Activated CD4-positive, alpha-beta T cell treated with anti-CD3 and anti-CD28 coated beads, Interleukin-2, Interleukin-4, amounts not matched to agents 100 ng/mL and 50 ng/mL, durations not matched to agents 16 hours and 8 hours (primary cell): ENCODE measurements at regions not wholly inside any gene's neighbourhood (a gene's known extent, or its start where the extent isn't known, plus 50 kb on each side); places are given as distances from the start of the nearest gene placed in this dataset.
"Not testable (repeated sequence)": the region's sequence is repeated elsewhere in the genome, so short reads cannot be mapped to it uniquely, and the experiment has no call there.

Experiments used
- DNase-seq: peaks from one replicate; pipeline ENCODE4 v3.0.0-alpha.2; 2020; ENCODE audit warnings: low spot score

DNA sequence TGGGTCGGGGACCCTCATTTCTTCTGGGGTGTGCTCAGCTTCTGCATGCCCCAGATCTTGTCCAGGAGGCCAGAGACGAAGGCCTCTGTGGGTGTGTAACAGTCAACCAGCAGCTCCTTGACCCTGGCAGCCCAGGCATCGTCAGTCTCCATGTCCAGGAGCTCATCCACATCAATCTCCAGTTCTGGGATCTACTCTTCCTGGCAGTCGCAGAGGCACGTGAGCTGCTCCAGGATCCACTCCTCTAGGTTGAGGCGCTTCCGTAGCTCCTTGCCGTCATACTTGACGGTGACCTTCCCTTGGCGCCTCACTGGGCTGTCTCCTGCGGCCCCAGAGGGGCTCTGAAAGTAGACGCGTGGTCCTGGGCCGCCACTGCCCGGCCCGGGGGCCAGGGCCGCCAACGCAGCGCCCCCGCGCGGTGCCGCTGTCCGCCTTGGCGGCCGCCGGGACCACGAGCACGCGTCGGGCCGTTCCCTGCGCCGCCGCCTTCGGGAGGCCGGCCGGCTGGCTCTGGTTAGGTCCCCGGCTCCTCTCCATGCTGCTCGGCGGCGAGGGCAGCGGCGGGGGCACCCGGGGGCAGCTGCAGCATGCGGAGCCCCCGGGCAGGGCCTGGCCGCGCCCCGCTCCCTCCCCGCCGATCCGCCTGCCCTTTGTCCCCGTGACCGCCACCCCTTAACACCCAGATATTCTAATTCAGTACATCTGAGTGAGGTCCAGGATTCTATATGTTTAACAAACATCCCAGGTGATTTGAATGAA, 170.5 kb downstream of the SEPTIN7 start:
- DNase-seq = no peak

GRCh38 chr7:35975851-35976454, 175.1 kb downstream of the SEPTIN7 start:
- peak; percentile 73 for DNase-seq

DNA sequence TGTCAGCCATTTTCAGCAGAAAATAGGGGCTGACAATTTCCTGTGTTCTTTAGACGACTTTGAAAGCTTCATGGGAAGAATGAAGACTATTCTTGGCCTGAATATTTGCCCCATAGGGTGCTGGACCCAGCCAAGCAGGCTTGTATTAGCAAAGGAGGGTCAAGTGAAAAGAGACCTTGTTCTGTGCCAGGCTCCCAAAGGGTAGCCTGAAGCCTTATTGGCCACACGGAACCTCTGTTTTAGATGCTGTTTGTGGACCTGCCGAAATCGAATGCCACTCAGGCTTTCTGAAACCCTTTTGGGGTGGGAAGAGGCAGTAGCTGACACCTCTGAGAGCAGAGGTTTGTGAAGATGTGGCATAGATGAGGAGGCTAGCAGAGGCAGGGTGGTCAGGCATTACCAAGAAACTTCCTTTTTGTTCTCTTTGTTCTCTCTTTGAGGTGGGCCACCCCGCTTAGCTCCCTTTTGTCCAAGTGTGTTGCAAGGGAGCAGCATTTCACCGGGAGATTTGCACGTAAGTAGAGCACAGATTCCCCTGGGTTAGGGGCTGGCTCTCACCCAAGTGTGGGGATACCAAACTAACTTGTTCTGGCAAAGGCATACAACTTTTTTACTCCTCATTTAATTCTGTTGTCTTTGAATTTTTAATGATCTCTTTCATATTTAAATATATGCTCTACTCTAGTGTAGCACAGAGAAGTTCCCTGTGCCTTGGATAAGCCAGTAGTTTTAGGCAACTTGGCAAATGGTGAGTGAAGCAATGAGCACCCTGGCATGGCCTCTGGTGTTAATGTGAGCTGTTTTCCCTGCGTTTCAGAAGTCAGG, 174.0 kb upstream of the EEPD1 start:
- not testable (repeated sequence) for DNase-seq

- DNase-seq = no peak
Observed at GRCh38 chr7:35982600-35982999, 170.5 kb upstream of the EEPD1 start.

DNA sequence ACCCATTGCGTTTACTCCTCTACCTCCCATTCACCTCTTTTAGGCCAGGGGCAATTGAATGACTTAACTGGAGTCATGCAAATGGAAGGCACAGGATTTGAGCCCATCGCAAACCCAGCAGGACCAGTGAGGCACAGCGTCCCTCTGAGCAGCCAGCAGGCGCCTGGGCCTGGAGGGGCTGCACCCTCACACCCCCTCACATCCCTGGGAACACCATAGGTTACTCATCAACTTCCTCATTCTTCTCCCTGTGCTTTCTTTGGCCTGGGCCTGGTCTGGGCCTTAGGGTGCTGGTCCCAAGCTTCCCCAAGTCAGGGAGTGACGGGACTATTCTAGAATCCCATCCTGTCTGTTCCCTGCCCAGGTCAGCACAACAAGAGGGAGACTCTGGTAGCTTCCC, 169.4 kb upstream of the EEPD1 start:
- no peak for DNase-seq

GRCh38 chr7:35985126-35985754, 167.8 kb upstream of the EEPD1 start:
- peak; percentile 77 for DNase-seq

- DNase-seq = no peak
Observed at GRCh38 chr7:35987016-35987415, 166.0 kb upstream of the EEPD1 start.

GRCh38 chr7:35988105-35988504, 164.9 kb upstream of the EEPD1 start:
- DNase-seq = no peak

- DNase-seq = no peak
Observed at GRCh38 chr7:35988818-35989217, 164.2 kb upstream of the EEPD1 start.

DNA sequence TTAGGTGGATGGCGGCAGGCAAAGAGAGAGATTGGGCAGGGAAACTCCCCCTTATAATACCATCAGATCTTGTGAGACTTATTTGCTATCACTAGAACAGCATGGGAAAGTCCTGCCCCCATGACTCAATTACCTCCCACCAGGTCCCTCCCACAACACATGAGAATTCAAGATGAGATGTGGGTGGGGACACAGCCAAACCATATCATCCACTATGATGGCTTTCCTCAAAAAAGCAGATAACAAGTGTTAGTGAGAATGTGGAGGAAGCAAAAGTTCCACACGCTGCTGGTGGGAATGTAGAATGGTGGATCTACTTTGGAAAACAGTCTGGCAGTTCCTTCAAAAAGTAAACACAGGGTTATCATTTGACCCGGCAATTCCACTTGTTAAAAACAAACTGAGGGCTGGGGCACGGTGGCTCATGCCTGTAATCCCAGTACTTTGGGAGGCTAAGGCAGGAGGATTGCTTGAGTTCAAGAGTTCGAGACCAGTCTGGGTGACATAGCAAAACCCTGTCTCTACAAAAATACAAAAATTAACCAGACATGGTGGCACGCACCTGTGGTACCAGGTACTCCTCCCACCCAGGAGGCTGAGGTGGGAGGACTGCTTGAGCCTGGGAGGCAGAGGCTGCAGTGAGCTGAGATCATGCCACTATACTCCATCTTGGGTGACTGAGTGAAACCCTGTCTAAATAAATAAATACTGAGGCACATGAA, 161.4 kb upstream of the EEPD1 start:
- no peak for DNase-seq

- no peak for DNase-seq
Observed at GRCh38 chr7:35992436-35992835, 160.6 kb upstream of the EEPD1 start.

DNA sequence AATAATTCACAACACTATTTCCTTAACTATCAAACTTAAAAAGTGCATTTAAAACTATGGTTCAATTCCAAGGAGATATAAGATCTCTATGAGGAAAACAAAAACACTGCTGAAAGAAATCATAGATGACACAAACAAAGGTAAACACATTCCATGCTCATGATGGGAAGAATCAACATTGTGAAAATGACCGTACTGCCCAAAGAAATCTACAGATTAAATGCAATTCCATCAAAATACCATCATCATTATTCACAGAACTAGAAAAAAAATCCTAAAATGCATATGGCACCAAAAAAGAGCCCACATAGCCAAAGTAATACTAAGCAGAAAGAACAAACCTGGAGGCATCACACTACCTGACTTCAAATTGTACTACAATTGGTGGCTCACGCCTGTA, 159.9 kb upstream of the EEPD1 start:
- no peak for DNase-seq

- DNase-seq = no peak
Observed at GRCh38 chr7:35993676-35994606, 159.1 kb upstream of the EEPD1 start.

DNA sequence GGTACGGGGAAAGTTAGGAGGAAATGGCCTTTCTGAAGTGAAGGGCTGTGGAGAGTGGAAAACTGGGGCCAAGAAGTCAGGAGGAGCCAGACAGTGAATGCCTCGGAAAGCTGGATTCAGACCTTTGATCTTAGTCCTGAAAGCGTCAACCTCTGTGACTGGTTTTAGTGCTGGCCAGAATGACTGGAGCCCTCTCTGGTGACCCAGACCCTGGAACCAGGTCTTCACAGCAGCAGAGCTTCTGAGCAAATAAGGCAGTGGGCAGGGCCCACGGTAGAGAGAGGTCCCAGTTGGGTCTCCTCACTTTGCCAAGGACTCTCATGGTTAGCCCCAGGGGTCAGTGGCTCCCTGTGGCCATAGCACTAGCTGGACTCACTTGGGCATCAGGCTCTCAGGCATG, 157.7 kb upstream of the EEPD1 start:
- DNase-seq = no peak

DNA sequence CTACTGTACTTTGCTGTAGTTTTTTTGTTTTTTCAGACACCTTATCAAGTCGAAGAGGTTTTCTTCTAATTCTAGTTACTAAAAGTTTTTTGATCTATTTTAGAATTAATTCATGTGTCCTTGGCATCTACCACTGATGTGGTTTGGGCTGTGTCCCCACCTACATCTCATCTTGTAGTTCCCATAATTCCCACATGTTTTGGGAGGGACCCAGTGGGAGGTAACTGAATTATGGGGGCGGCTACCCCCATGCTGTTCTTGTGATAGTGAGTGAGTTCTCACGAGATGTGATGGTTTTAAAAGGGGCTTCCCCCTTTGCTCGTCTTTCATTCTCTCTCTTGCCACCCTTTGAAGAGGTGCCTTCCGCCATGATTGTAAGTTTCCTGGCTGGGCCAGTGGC, 154.6 kb upstream of the EEPD1 start:
- no peak for DNase-seq

DNA sequence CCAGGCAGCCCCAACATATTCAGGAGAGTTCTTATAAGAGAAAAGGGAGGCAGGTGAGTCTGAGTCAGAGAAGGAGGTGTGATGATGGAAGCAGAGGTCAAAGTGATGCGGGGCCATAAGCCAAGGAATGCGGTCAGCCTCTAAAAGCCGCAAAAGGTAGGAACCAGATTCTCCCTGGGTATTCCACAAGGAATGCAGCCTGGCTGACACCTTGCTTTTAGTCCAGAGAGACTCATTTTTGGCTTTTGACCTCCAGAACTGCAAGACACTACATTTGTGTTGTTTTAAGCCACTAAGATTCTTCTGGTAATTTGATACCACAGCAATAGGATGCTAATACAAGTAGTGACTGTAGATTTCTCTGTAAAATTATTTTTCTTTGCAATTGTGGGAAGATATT, 151.5 kb upstream of the EEPD1 start:
- no peak for DNase-seq

- DNase-seq = no peak
Observed at GRCh38 chr7:36002900-36003299, 150.2 kb upstream of the EEPD1 start.

GRCh38 chr7:36003343-36003742, 149.7 kb upstream of the EEPD1 start:
- no peak for DNase-seq

- no peak for DNase-seq
Observed at GRCh38 chr7:36005293-36005692, 147.8 kb upstream of the EEPD1 start.

- DNase-seq = no peak
Observed at GRCh38 chr7:36005876-36006275, 147.2 kb upstream of the EEPD1 start.
